ENCODE measurements at regions not wholly inside any gene's neighbourhood (a gene's known extent, or its start where the extent isn't known, plus 50 kb on each side); places are given as distances from the start of the nearest gene placed in this dataset.

- no CpG with 5 or more reads among the region's 3 CpGs for WGBS (ENCODE audit: extremely low coverage, insufficient read length, low lambda C conversion rate)
- no peak overlapping the region for H4K5ac ChIP-seq (ENCODE audit: insufficient read length, low read depth, low read length)
- H4K20me1 ChIP-seq (ENCODE audit: control insufficient read depth, insufficient read depth, insufficient read length) = no peaks in the 10 kb centered on the region
- no peak overlapping the region for H3K27ac Mint-ChIP-seq
- H2AFZ ChIP-seq (ENCODE audit: low read length) = no peak overlapping the region
- H4K91ac ChIP-seq (ENCODE audit: insufficient read length, low read depth, low read length) = no peak overlapping the region
- H2BK120ac ChIP-seq (ENCODE audit: low read depth, low read length, poor library complexity, severe bottlenecking) = no peak overlapping the region
- no peaks in the 10 kb centered on the region for H3K9me3 ChIP-seq (ENCODE audit: control insufficient read depth, low read depth, low read length)
- peaks cover 3% of the 10 kb centered on the region; the same call in 1 of the 2 replicates for H3K4me1 ChIP-seq (ENCODE audit: insufficient read depth, low read length)
- no peaks in the 10 kb centered on the region for H3K79me2 ChIP-seq (ENCODE audit: insufficient read depth, low read length)
- H3K4ac ChIP-seq (ENCODE audit: low read depth, low read length) = no peak overlapping the region
- no peak overlapping the region for H3K27ac ChIP-seq (ENCODE audit: insufficient read length, low read depth, low read length)
- no peak overlapping the region for H3K4me2 ChIP-seq (ENCODE audit: insufficient read depth, insufficient read length, low read length)
- H3K23ac ChIP-seq (ENCODE audit: insufficient read length, low read depth, low read length) = no peak overlapping the region
- no peak overlapping the region for H3K18ac ChIP-seq (ENCODE audit: insufficient read length, low read depth, low read length)
- no peak overlapping the region for H3K56ac ChIP-seq (ENCODE audit: insufficient read length, low read depth, low read length)
- H2BK12ac ChIP-seq (ENCODE audit: insufficient read length, low read depth, low read length) = no peak overlapping the region
- H3K4me3 Mint-ChIP-seq = no peak overlapping the region
- no peak overlapping the region for H3T11ph ChIP-seq (ENCODE audit: low read length)
- no peaks in the 10 kb centered on the region for H3K23me2 ChIP-seq (ENCODE audit: insufficient read length, low read depth, low read length, poor library complexity, severe bottlenecking)
- H3K36me3 Mint-ChIP-seq (ENCODE audit: insufficient read depth in 1 of 3, low read depth in 3 of 3) = no peaks in the 10 kb centered on the region
- no peak overlapping the region for H2BK20ac ChIP-seq (ENCODE audit: low read depth, low read length, poor library complexity, severe bottlenecking)
- TF ChIP-seq, protein P1, sequence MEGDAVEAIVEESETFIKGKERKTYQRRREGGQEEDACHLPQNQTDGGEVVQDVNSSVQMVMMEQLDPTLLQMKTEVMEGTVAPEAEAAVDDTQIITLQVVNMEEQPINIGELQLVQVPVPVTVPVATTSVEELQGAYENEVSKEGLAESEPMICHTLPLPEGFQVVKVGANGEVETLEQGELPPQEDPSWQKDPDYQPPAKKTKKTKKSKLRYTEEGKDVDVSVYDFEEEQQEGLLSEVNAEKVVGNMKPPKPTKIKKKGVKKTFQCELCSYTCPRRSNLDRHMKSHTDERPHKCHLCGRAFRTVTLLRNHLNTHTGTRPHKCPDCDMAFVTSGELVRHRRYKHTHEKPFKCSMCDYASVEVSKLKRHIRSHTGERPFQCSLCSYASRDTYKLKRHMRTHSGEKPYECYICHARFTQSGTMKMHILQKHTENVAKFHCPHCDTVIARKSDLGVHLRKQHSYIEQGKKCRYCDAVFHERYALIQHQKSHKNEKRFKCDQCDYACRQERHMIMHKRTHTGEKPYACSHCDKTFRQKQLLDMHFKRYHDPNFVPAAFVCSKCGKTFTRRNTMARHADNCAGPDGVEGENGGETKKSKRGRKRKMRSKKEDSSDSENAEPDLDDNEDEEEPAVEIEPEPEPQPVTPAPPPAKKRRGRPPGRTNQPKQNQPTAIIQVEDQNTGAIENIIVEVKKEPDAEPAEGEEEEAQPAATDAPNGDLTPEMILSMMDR (conservative IDR thresholded peaks at IDR 0.05) = no peak
- H3K27me3 Mint-ChIP-seq (ENCODE audit: low read depth) = no peaks in the 10 kb centered on the region
- no peak for DNase-seq
- H3K27me3 ChIP-seq (ENCODE audit: insufficient read depth, low read length) = no peaks in the 10 kb centered on the region
- H2BK15ac ChIP-seq (ENCODE audit: low read depth, low read length) = no peak overlapping the region
- H3K79me1 ChIP-seq (ENCODE audit: insufficient read depth, low read depth, low read length, poor library complexity, severe bottlenecking) = no peaks in the 10 kb centered on the region
- no peak overlapping the region for H2AK5ac ChIP-seq (ENCODE audit: insufficient read length, low read length)
- H3K9me3 Mint-ChIP-seq = no peaks in the 10 kb centered on the region
- H2BK5ac ChIP-seq (ENCODE audit: insufficient read length, low read length) = no peak overlapping the region
- no peak overlapping the region for H4K8ac ChIP-seq (replicated peaks; ENCODE audit: insufficient read length, low read depth, low read length)
- no peak overlapping the region for H3K14ac ChIP-seq (ENCODE audit: insufficient read depth, low read length)
- no peak overlapping the region for H3K9ac ChIP-seq (ENCODE audit: extremely low read depth, insufficient read length, low read length)
- peaks cover 7 to 8% of the 10 kb centered on the region in 2 experiments for H3K4me1 Mint-ChIP-seq
These were observed 231.3 kb upstream of the SEMA6D start for GRCh38 chr15:47486040-47486439.

Measured in H9 (cell line).